H1 (cell line): ENCODE measurements at regions not wholly inside any gene's neighbourhood (a gene's known extent, or its start where the extent isn't known, plus 50 kb on each side); places are given as distances from the start of the nearest gene placed in this dataset.

Experiments used
- CTCF ChIA-PET: fragments of 300-600 bp; sonication (Branson Sonifier 250); formaldehyde crosslinking; loops from one replicate; lab custom pipeline; 2021; ENCODE audit not compliant: partially characterized antibody; lab: Charles Lee
- POLR2A ChIA-PET: fragments of 300-600 bp; sonication (Branson Sonifier 250); formaldehyde crosslinking; loops from one replicate; lab custom pipeline; 2021; ENCODE audit warnings: inconsistent platforms; ENCODE audit not compliant: partially characterized antibody; lab: Charles Lee
- DNase-seq, 2 experiments: peaks; one replicate each; pipeline versions ENCODE4 v3.0.0 to v3.0.0-alpha.2; 2010 to 2022; ENCODE audit warnings: low spot score in 2 of 2, low read depth in 1 of 2, mixed read lengths in 1 of 2
- FAIRE-seq: peaks from 2 replicates; lab custom pipeline; 2011; peaks lifted over from hg19 to GRCh38; lab: Jason Lieb, UNC
- H2AFZ ChIP-seq: 2 replicates; pipeline ENCODE4 v1.8.1; 2012; ENCODE audit warnings: low read length, inconsistent platforms
- H2AK5ac ChIP-seq: 2 replicates; pipeline ENCODE4 v1.6.1; 2013; ENCODE audit warnings: low read depth, low read length
- H2BK120ac ChIP-seq: replicated peaks from 2 replicates; pipeline ENCODE3; 2013; ENCODE audit warnings: low read depth, low read length, inconsistent platforms
- H2BK12ac ChIP-seq: 2 replicates; pipeline ENCODE4 v1.6.1; 2013; ENCODE audit warnings: low read depth, low read length
- H2BK15ac ChIP-seq: 2 replicates; pipeline ENCODE4 v1.6.1; 2013; ENCODE audit warnings: low read length
- H2BK20ac ChIP-seq: 2 replicates; pipeline ENCODE4 v1.6.1; 2013; ENCODE audit warnings: low read length
- H2BK5ac ChIP-seq: 2 replicates; pipeline ENCODE4 v1.6.1; 2013; ENCODE audit warnings: low read depth, low read length
- H3K14ac ChIP-seq: 2 replicates; pipeline ENCODE4 v1.6.1; 2013; ENCODE audit warnings: inconsistent platforms; ENCODE audit not compliant: insufficient read length
- H3K18ac ChIP-seq: 2 replicates; pipeline ENCODE4 v1.6.1; 2013; ENCODE audit warnings: low read length; ENCODE audit errors: extremely low read depth
- H3K23ac ChIP-seq: 2 replicates; pipeline ENCODE4 v1.6.1; 2013; ENCODE audit warnings: inconsistent platforms; ENCODE audit not compliant: insufficient read length
- H3K23me2 ChIP-seq: 2 replicates; pipeline ENCODE4 v1.6.1; 2013; ENCODE audit warnings: low read depth, low read length
- H3K27ac ChIP-seq: 2 replicates; pipeline ENCODE4 v1.6.1; 2011; ENCODE audit warnings: low read depth, low read length, inconsistent platforms
- H3K27me3 ChIP-seq, 4 experiments: replicated peaks in 1 of 4; 1 replicate in 1 of 4; 2 replicates in 3 of 4; pipeline versions ENCODE4 v1.6.1 to v1.8.1; 2011 to 2013; ENCODE audit warnings: low read length in 3 of 4, mild to moderate bottlenecking in 3 of 4, inconsistent platforms in 2 of 4, mixed read lengths in 2 of 4, moderate library complexity in 1 of 4; ENCODE audit not compliant: control insufficient read depth in 3 of 4, insufficient read depth in 3 of 4; ENCODE audit errors: extremely low read depth in 1 of 4
- H3K36me3 ChIP-seq, 4 experiments: 2 replicates each; pipeline versions ENCODE4 v1.6.1 to v1.8.1; 2011 to 2013; ENCODE audit warnings: mild to moderate bottlenecking in 4 of 4, low read length in 3 of 4, moderate library complexity in 2 of 4, control low read depth in 1 of 4, inconsistent platforms in 1 of 4; ENCODE audit not compliant: insufficient read depth in 4 of 4, control insufficient read depth in 2 of 4
- H3K4ac ChIP-seq: replicated peaks from 2 replicates; pipeline ENCODE3; 2013; ENCODE audit warnings: low read length, low read depth, mixed read lengths, inconsistent platforms; ENCODE audit not compliant: insufficient read length
- H3K4me1 ChIP-seq, 4 experiments: replicated peaks in 1 of 4; 1 replicate in 1 of 4; 2 replicates in 3 of 4; pipeline versions ENCODE4 v1.6.1 to v1.8.1; 2011 to 2013; ENCODE audit warnings: low read length in 3 of 4, inconsistent platforms in 2 of 4, mixed read lengths in 1 of 4; ENCODE audit not compliant: insufficient read depth in 4 of 4, control insufficient read depth in 3 of 4
- H3K4me2 ChIP-seq, 2 experiments: 2 replicates each; pipeline versions ENCODE4 v1.6.1 to v1.8.1; 2011 to 2013; ENCODE audit warnings: low read depth in 2 of 2, low read length in 2 of 2, control low read depth in 1 of 2, inconsistent platforms in 1 of 2, mild to moderate bottlenecking in 1 of 2; ENCODE audit not compliant: insufficient read depth in 1 of 2
- H3K4me3 ChIP-seq, 4 experiments: fragments of 200-600, 300-600 bp in 1 of 4; sonication (generic), shearing (Covaris generic), sonication (Bioruptor Twin) in 1 of 4; 2 replicates each; pipeline versions ENCODE4 v1.5.1 to v1.8.1; 2011 to 2016; ENCODE audit warnings: low read length in 4 of 4, low read depth in 3 of 4, control low read depth in 2 of 4, inconsistent platforms in 2 of 4, mild to moderate bottlenecking in 2 of 4, mixed read lengths in 1 of 4, moderate library complexity in 1 of 4; ENCODE audit not compliant: insufficient read depth in 2 of 4; ENCODE audit errors: extremely low read depth in 1 of 4
- H3K56ac ChIP-seq: replicated peaks from 2 replicates; pipeline ENCODE3; 2013; ENCODE audit warnings: low read depth, mild to moderate bottlenecking, mixed read lengths, low read length, inconsistent platforms; ENCODE audit not compliant: insufficient read length
- H3K79me1 ChIP-seq: 2 replicates; pipeline ENCODE4 v1.6.1; 2013; ENCODE audit warnings: low read depth, low read length, control low read depth
- H3K79me2 ChIP-seq, 2 experiments: 2 replicates each; pipeline versions ENCODE4 v1.6.1 to v1.8.1; 2012 to 2013; ENCODE audit warnings: low read length in 2 of 2, mild to moderate bottlenecking in 2 of 2, inconsistent platforms in 1 of 2; ENCODE audit not compliant: insufficient read depth in 2 of 2, control insufficient read depth in 1 of 2
- H3K9ac ChIP-seq, 4 experiments: replicated peaks in 1 of 4; 1 replicate in 1 of 4; 2 replicates in 3 of 4; pipeline versions ENCODE4 v1.6.1 to v1.8.1; 2011 to 2013; ENCODE audit warnings: low read depth in 3 of 4, low read length in 3 of 4, control low read depth in 2 of 4, mild to moderate bottlenecking in 2 of 4, moderate library complexity in 2 of 4, inconsistent platforms in 1 of 4; ENCODE audit errors: extremely low read depth in 1 of 4
- H3K9me3 ChIP-seq, 2 experiments: 2 replicates each; pipeline versions ENCODE4 v1.6.1 to v1.8.1; 2012 to 2013; ENCODE audit warnings: mild to moderate bottlenecking in 2 of 2, moderate library complexity in 2 of 2, control low read depth in 1 of 2, inconsistent platforms in 1 of 2, low read depth in 1 of 2, low read length in 1 of 2, mixed read lengths in 1 of 2; ENCODE audit not compliant: insufficient read depth in 2 of 2
- H4K20me1 ChIP-seq, 2 experiments: replicated peaks in 1 of 2; 2 replicates each; pipeline versions ENCODE3 to v1.8.1; 2011 to 2013; ENCODE audit warnings: inconsistent platforms in 2 of 2, low read length in 2 of 2, mild to moderate bottlenecking in 1 of 2; ENCODE audit not compliant: insufficient read depth in 2 of 2, control insufficient read depth in 1 of 2
- H4K5ac ChIP-seq: 2 replicates; pipeline ENCODE4 v1.6.1; 2013; ENCODE audit warnings: low read length, low read depth, mixed read lengths, inconsistent platforms; ENCODE audit not compliant: insufficient read length
- H4K8ac ChIP-seq: 2 replicates; pipeline ENCODE4 v1.8.0; 2013; ENCODE audit warnings: mild to moderate bottlenecking, moderate library complexity, low read length, inconsistent platforms; ENCODE audit not compliant: insufficient read depth; ENCODE audit errors: extremely low read depth
- H4K91ac ChIP-seq: replicated peaks from 2 replicates; pipeline ENCODE3; 2013; ENCODE audit warnings: low read length, mixed read lengths, inconsistent platforms; ENCODE audit not compliant: insufficient read length
- EGR1 ChIP-seq: IDR thresholded peaks from 2 replicates; pipeline ENCODE4 v1.6.1; 2011; ENCODE audit warnings: low read depth, low read length, borderline replicate concordance
- FOSL1 ChIP-seq: IDR thresholded peaks from 2 replicates; pipeline ENCODE4 v1.6.1; 2011; ENCODE audit warnings: mild to moderate bottlenecking, low read depth, low read length, moderate library complexity; ENCODE audit not compliant: insufficient read depth
- MAFK ChIP-seq: IDR thresholded peaks from 2 replicates; pipeline ENCODE4 v1.6.1; 2012; ENCODE audit warnings: low read depth, mild to moderate bottlenecking, improper control_type of control experiment, low read length
- MAX ChIP-seq: IDR thresholded peaks from 2 replicates; pipeline ENCODE4 v1.6.1; 2012; ENCODE audit warnings: inconsistent platforms
- PHF8 ChIP-seq: fragments of 200-600 bp; sonication (generic); conservative IDR thresholded peaks from 2 replicates; pipeline ENCODE4 v1.7.1; 2012; ENCODE audit warnings: low read depth, mild to moderate bottlenecking, inconsistent platforms, low read length, moderate library complexity
- RXRA ChIP-seq: IDR thresholded peaks from 2 replicates; pipeline ENCODE4 v1.6.1; 2011; ENCODE audit warnings: low read depth, mild to moderate bottlenecking, low read length, moderate library complexity; ENCODE audit not compliant: insufficient read depth
- SIN3A ChIP-seq, 2 experiments: IDR thresholded peaks in 1 of 2; conservative IDR thresholded peaks in 1 of 2; 2 replicates each; pipeline ENCODE4 v1.6.1; 2011 to 2012; ENCODE audit warnings: low read length in 2 of 2, improper control_type of control experiment in 1 of 2, low read depth in 1 of 2, mild to moderate bottlenecking in 1 of 2
- WGBS, 2 experiments: shearing (Covaris generic) in 1 of 2; methylation state at CpG; one replicate each; pipeline versions ENCODE4 v1.1.6 to v1.1.7; 2013 to 2015; ENCODE audit warnings: low lambda C conversion rate in 2 of 2, mixed read lengths in 2 of 2, inconsistent platforms in 1 of 2, low coverage in 1 of 2, missing lambda C conversion rate in 1 of 2; ENCODE audit not compliant: insufficient replicate concordance in 2 of 2, insufficient coverage in 1 of 2, insufficient read length in 1 of 2; ENCODE audit errors: extremely low coverage in 1 of 2, missing lambda C conversion rate in 1 of 2; 5-methylcytosine and 5-hydroxymethylcytosine counted together

- POLR2A ChIA-PET = no interaction called here
- Histone ChIP-seq H3K27me3 (no peaks in the 10 kb centered on the region), H3K23me2 (no peaks in the 10 kb centered on the region), H2BK120ac (no peak overlapping the region), H3K79me2 (no peaks in the 10 kb centered on the region), H3K4me1 (no peaks in the 10 kb centered on the region), H2AFZ (no peak overlapping the region), H4K8ac (no peak overlapping the region), H3K23ac (no peak overlapping the region), H3K27ac (no peak overlapping the region), H2BK20ac (no peak overlapping the region), H3K79me1 (no peaks in the 10 kb centered on the region), H4K91ac (no peak overlapping the region), H3K9ac (no peak overlapping the region), H4K20me1 (no peaks in the 10 kb centered on the region), H3K4me3 (no peak overlapping the region), H3K9me3 (0 out of 4 replicates have a peak, but pooled peaks cover 0 to 3% of the 10 kb centered on the region in 2 experiments), H3K18ac (no peak overlapping the region), H3K36me3 (no peaks in the 10 kb centered on the region), H3K4ac (no peak overlapping the region), H2BK12ac (no peak overlapping the region), H3K14ac (no peak overlapping the region), H2BK5ac (no peak overlapping the region), H2AK5ac (no peak overlapping the region), H3K4me2 (no peak overlapping the region), H4K5ac (no peak overlapping the region), H3K56ac (no peak overlapping the region), H2BK15ac (no peak overlapping the region)
- CTCF ChIA-PET = interaction anchor here (0.7 kb wide), 1 partner anchor 503 kb away, joined by 3 read pairs; no protein-coding TSS in a partner anchor
- no peak for FAIRE-seq
- DNase-seq = no peak
- WGBS, 2 experiments = 85% methylated on average over 8 of the region's 8 CpGs; no CpG with 5 or more reads in 1 of the 2 experiments
- no peak for TF ChIP-seq SIN3A (conservative IDR thresholded peaks at IDR 0.05 in 1 of 2, IDR thresholded peaks at IDR 0.05 in 1 of 2; ENCODE audit: low read depth in 1 of 2, low read length in 2 of 2)
- no peak for TF ChIP-seq MAX
- no peak for TF ChIP-seq EGR1
- TF ChIP-seq MAFK = no peak
- no peak for TF ChIP-seq FOSL1
- no peak for TF ChIP-seq PHF8
- no peak for TF ChIP-seq RXRA
Observed at GRCh38 chr6:78132671-78133410, 480.0 kb downstream of the MEI4 start.
